Vagina (tissue), 2 donors: ENCODE measurements at regions not wholly inside any gene's neighbourhood (a gene's known extent, or its start where the extent isn't known, plus 50 kb on each side); places are given as distances from the start of the nearest gene placed in this dataset.

Experiments used
- CTCF ChIP-seq, 3 experiments: fragments of 450-650 bp in 2 of 3; fragments of 200-600 bp in 1 of 3; sonication (generic) in 1 of 3; IDR thresholded peaks; one replicate each; pipeline ENCODE4 v1.5.1; 2017 to 2019; ENCODE audit warnings: antibody characterized with exemption in 3 of 3, mild to moderate bottlenecking in 2 of 3, moderate library complexity in 2 of 3
- POLR2A ChIP-seq, 2 donors: fragments of 450-650 bp; IDR thresholded peaks; one replicate each; pipeline ENCODE4 v1.6.1; 2017; ENCODE audit warnings: antibody characterized with exemption in 2 of 2, mild to moderate bottlenecking in 2 of 2, moderate library complexity in 2 of 2
- POLR2AphosphoS5 ChIP-seq, 2 donors: sonication (generic); formaldehyde crosslinking; IDR thresholded peaks; one replicate each; pipeline ENCODE4 v1.9.0; 2017; ENCODE audit warnings: antibody characterized with exemption in 2 of 2, mild to moderate bottlenecking in 2 of 2, low read depth in 1 of 2; ENCODE audit not compliant: insufficient read depth in 1 of 2

- TF ChIP-seq CTCF (IDR thresholded peaks at IDR 0.05): no peak
- TF ChIP-seq POLR2AphosphoS5 (IDR thresholded peaks at IDR 0.05; ENCODE audit: insufficient read depth in 1 of 2, low read depth in 1 of 2): no peak
- no peak for TF ChIP-seq POLR2A (IDR thresholded peaks at IDR 0.05)
These were observed 61.8 kb upstream of the FAM204A start for GRCh38 chr10:118403967-118404366.
